ENCODE measurements at regions not wholly inside any gene's neighbourhood (a gene's known extent, or its start where the extent isn't known, plus 50 kb on each side); places are given as distances from the start of the nearest gene placed in this dataset.

- no peak for TF ChIP-seq ZFX (IDR thresholded peaks at IDR 0.05; ENCODE audit: borderline replicate concordance)
- TF ChIP-seq, protein P1, sequence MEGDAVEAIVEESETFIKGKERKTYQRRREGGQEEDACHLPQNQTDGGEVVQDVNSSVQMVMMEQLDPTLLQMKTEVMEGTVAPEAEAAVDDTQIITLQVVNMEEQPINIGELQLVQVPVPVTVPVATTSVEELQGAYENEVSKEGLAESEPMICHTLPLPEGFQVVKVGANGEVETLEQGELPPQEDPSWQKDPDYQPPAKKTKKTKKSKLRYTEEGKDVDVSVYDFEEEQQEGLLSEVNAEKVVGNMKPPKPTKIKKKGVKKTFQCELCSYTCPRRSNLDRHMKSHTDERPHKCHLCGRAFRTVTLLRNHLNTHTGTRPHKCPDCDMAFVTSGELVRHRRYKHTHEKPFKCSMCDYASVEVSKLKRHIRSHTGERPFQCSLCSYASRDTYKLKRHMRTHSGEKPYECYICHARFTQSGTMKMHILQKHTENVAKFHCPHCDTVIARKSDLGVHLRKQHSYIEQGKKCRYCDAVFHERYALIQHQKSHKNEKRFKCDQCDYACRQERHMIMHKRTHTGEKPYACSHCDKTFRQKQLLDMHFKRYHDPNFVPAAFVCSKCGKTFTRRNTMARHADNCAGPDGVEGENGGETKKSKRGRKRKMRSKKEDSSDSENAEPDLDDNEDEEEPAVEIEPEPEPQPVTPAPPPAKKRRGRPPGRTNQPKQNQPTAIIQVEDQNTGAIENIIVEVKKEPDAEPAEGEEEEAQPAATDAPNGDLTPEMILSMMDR (IDR thresholded peaks at IDR 0.05), result no peak
Measured at GRCh38 chr10:78808286-78808685, 260.5 kb upstream of the ZMIZ1 start.

All from 22Rv1 (cell line).